HUDEP-2 (cell line): ENCODE measurements at regions not wholly inside any gene's neighbourhood (a gene's known extent, or its start where the extent isn't known, plus 50 kb on each side); places are given as distances from the start of the nearest gene placed in this dataset.

ENCODE experiments used
- DNase-seq, 76 experiments: peaks; one replicate each; lab custom pipeline; 2025; ENCODE audit not compliant: unreplicated experiment in 76 of 76; lab: John Stamatoyannopoulos, UW

- DNase-seq = no peak
Measured at GRCh38 chr10:111131168-111131799, 54.5 kb downstream of the ADRA2A start.

GRCh38 chr10:111137007-111137406 is 60.2 kb downstream of the ADRA2A start:
- DNase-seq = no peak

- DNase-seq = no peak
Measured at GRCh38 chr10:111137587-111137986, 60.8 kb downstream of the ADRA2A start.

GRCh38 chr10:111138544-111138943 is 61.7 kb downstream of the ADRA2A start:
- no peak for DNase-seq

- DNase-seq = no peak
Measured at GRCh38 chr10:111139567-111139966, 62.7 kb downstream of the ADRA2A start.

- DNase-seq = no peak
Measured at GRCh38 chr10:111142092-111142768, 65.4 kb downstream of the ADRA2A start.

GRCh38 chr10:111146025-111146640 is 69.3 kb downstream of the ADRA2A start:
- DNase-seq = peak in 3 of 76 experiments; percentile 1 to 13 (median 13)

- no peak for DNase-seq
Measured at GRCh38 chr10:111148025-111148424, 71.2 kb downstream of the ADRA2A start.

GRCh38 chr10:111148440-111148839 is 71.6 kb downstream of the ADRA2A start:
- no peak for DNase-seq

GRCh38 chr10:111150691-111151090 is 73.9 kb downstream of the ADRA2A start:
- DNase-seq = no peak

GRCh38 chr10:111151595-111152307 is 74.9 kb downstream of the ADRA2A start:
- no peak for DNase-seq

- DNase-seq = no peak
Measured at GRCh38 chr10:111156754-111157153, 79.9 kb downstream of the ADRA2A start.

- DNase-seq = no peak
Measured at GRCh38 chr10:111158595-111158994, 81.8 kb downstream of the ADRA2A start.

GRCh38 chr10:111161109-111161874 is 84.5 kb downstream of the ADRA2A start:
- DNase-seq = no peak

GRCh38 chr10:111171183-111171582 is 94.4 kb downstream of the ADRA2A start:
- DNase-seq = no peak

- peak in 9 of 76 experiments; percentile 0 to 36 (median 6) for DNase-seq
Measured at GRCh38 chr10:111175787-111176186, 99.0 kb downstream of the ADRA2A start.

- no peak for DNase-seq
Measured at GRCh38 chr10:111177379-111177778, 100.5 kb downstream of the ADRA2A start.

GRCh38 chr10:111179514-111179913 is 102.7 kb downstream of the ADRA2A start:
- no peak for DNase-seq

GRCh38 chr10:111186358-111186757 is 109.5 kb downstream of the ADRA2A start:
- DNase-seq = no peak

- no peak for DNase-seq
Measured at GRCh38 chr10:111187096-111187495, 110.3 kb downstream of the ADRA2A start.

GRCh38 chr10:111199587-111199986 is 122.8 kb downstream of the ADRA2A start:
- no peak for DNase-seq
